Left renal pelvis (tissue), 4 donors: ENCODE measurements at regions not wholly inside any gene's neighbourhood (a gene's known extent, or its start where the extent isn't known, plus 50 kb on each side); places are given as distances from the start of the nearest gene placed in this dataset.
"Not testable (repeated sequence)": the region's sequence is repeated elsewhere in the genome, so short reads cannot be mapped to it uniquely, and the experiment has no call there.

Experiments used
- DNase-seq, 4 donors: peaks; one replicate each; pipeline ENCODE4 v3.0.0-alpha.2; 2013; ENCODE audit warnings: low read depth in 4 of 4, low spot score in 3 of 4

GRCh38 chr9:124124729-124125650, 113.4 kb downstream of the LHX2 start:
- DNase-seq, result no peak

- no peak for DNase-seq
Observed at GRCh38 chr9:124125651-124125977, 114.0 kb downstream of the LHX2 start.

GRCh38 chr9:124126648-124127646, 115.4 kb downstream of the LHX2 start:
- peak; percentile 18 to 31 (median 24) for DNase-seq

GRCh38 chr9:124128568-124129166, 117.1 kb downstream of the LHX2 start:
- no peak for DNase-seq

- no peak for DNase-seq
Observed at GRCh38 chr9:124130277-124131075, 118.9 kb downstream of the LHX2 start.

- DNase-seq, result not testable (repeated sequence)
Observed at GRCh38 chr9:124131518-124131917, 120.0 kb downstream of the LHX2 start.

- DNase-seq, result no peak
Observed at GRCh38 chr9:124132671-124133147, 121.1 kb downstream of the LHX2 start.

- no peak for DNase-seq
Observed at GRCh38 chr9:124133727-124134126, 122.2 kb downstream of the LHX2 start.

GRCh38 chr9:124134526-124134925, 123.0 kb downstream of the LHX2 start:
- DNase-seq, result no peak

- DNase-seq, result no peak
Observed at GRCh38 chr9:124135813-124136365, 121.9 kb upstream of the NEK6 start.

- DNase-seq, result no peak
Observed at GRCh38 chr9:124137009-124137943, 120.5 kb upstream of the NEK6 start.

- DNase-seq, result no peak
Observed at GRCh38 chr9:124137944-124138335, 119.8 kb upstream of the NEK6 start.

- no peak for DNase-seq
Observed at GRCh38 chr9:124139001-124139400, 118.7 kb upstream of the NEK6 start.

GRCh38 chr9:124140941-124141568, 116.7 kb upstream of the NEK6 start:
- no peak for DNase-seq

- not testable (repeated sequence) for DNase-seq
Observed at GRCh38 chr9:124144561-124145123, 113.1 kb upstream of the NEK6 start.

- no peak for DNase-seq
Observed at GRCh38 chr9:124146031-124146561, 111.7 kb upstream of the NEK6 start.

GRCh38 chr9:124149992-124150391, 107.8 kb upstream of the NEK6 start:
- DNase-seq, result no peak
